LoVo (cell line): ENCODE measurements at regions not wholly inside any gene's neighbourhood (a gene's known extent, or its start where the extent isn't known, plus 50 kb on each side); places are given as distances from the start of the nearest gene placed in this dataset.
"Not testable (repeated sequence)": the region's sequence is repeated elsewhere in the genome, so short reads cannot be mapped to it uniquely, and the experiment has no call there.

Source experiments
- DNase-seq: peaks from one replicate; pipeline ENCODE4 v3.0.0-alpha.2; 2016; ENCODE audit warnings: low spot score

GRCh38 chr1:81213279-81213678, 587.5 kb upstream of the ADGRL2 start:
- DNase-seq: no peak

- DNase-seq: no peak
Observed at GRCh38 chr1:81209461-81209860, 591.3 kb upstream of the ADGRL2 start.

- no peak for DNase-seq
Observed at GRCh38 chr1:81208441-81208840, 592.3 kb upstream of the ADGRL2 start.

- no peak for DNase-seq
Observed at GRCh38 chr1:81205956-81206355, 594.8 kb upstream of the ADGRL2 start.

- DNase-seq: no peak
Observed at GRCh38 chr1:81201779-81202178, 599.0 kb upstream of the ADGRL2 start.

- DNase-seq: no peak
Observed at GRCh38 chr1:81197591-81197990, 603.1 kb upstream of the ADGRL2 start.

GRCh38 chr1:81192647-81193642, 607.8 kb upstream of the ADGRL2 start:
- no peak for DNase-seq

GRCh38 chr1:81190003-81190402, 610.7 kb upstream of the ADGRL2 start:
- DNase-seq: no peak

GRCh38 chr1:81187635-81188034, 613.1 kb upstream of the ADGRL2 start:
- DNase-seq: no peak

- no peak for DNase-seq
Observed at GRCh38 chr1:81186261-81186660, 614.5 kb upstream of the ADGRL2 start.

- no peak for DNase-seq
Observed at GRCh38 chr1:81183553-81183952, 617.2 kb upstream of the ADGRL2 start.

- DNase-seq: no peak
Observed at GRCh38 chr1:81183051-81183450, 617.7 kb upstream of the ADGRL2 start.

- DNase-seq: peak; percentile 61
Observed at GRCh38 chr1:81179242-81179641, 621.5 kb upstream of the ADGRL2 start.

GRCh38 chr1:81178431-81179093, 622.2 kb upstream of the ADGRL2 start:
- not testable (repeated sequence) for DNase-seq

GRCh38 chr1:81174811-81175476, 625.8 kb upstream of the ADGRL2 start:
- no peak for DNase-seq

GRCh38 chr1:81174052-81174451, 626.7 kb upstream of the ADGRL2 start:
- DNase-seq: no peak

GRCh38 chr1:81172483-81172882, 628.3 kb upstream of the ADGRL2 start:
- DNase-seq: no peak

- DNase-seq: no peak
Observed at GRCh38 chr1:81170721-81171120, 630.0 kb upstream of the ADGRL2 start.

- DNase-seq: no peak
Observed at GRCh38 chr1:81165963-81166362, 634.8 kb upstream of the ADGRL2 start.

GRCh38 chr1:81160696-81161095, 640.0 kb upstream of the ADGRL2 start:
- DNase-seq: no peak

GRCh38 chr1:81158592-81158991, 642.1 kb upstream of the ADGRL2 start:
- DNase-seq: no peak

GRCh38 chr1:81157686-81158085, 643.0 kb upstream of the ADGRL2 start:
- DNase-seq: no peak

- no peak for DNase-seq
Observed at GRCh38 chr1:81156887-81157286, 643.8 kb upstream of the ADGRL2 start.
